PC-3 (cell line): ENCODE measurements at regions not wholly inside any gene's neighbourhood (a gene's known extent, or its start where the extent isn't known, plus 50 kb on each side); places are given as distances from the start of the nearest gene placed in this dataset.

Experiments
- CTCF ChIP-seq: fragments of 300-600 bp; sonication (generic); conservative IDR thresholded peaks from 2 replicates; pipeline ENCODE4 v1.5.1; 2017; ENCODE audit warnings: antibody characterized with exemption, low read depth, mild to moderate bottlenecking, low read length
- EZH2 ChIP-seq: fragments of 300-600 bp; sonication (generic); IDR thresholded peaks from one replicate; pipeline ENCODE4 v1.6.1; 2017; ENCODE audit warnings: antibody characterized with exemption, mild to moderate bottlenecking, low read length; ENCODE audit not compliant: unreplicated experiment
- EZH2phosphoT487 ChIP-seq: fragments of 300-600 bp; sonication (generic); IDR thresholded peaks from 2 replicates; pipeline ENCODE4 v1.6.1; 2018; ENCODE audit warnings: mild to moderate bottlenecking, antibody characterized with exemption, low read length, borderline replicate concordance

DNA sequence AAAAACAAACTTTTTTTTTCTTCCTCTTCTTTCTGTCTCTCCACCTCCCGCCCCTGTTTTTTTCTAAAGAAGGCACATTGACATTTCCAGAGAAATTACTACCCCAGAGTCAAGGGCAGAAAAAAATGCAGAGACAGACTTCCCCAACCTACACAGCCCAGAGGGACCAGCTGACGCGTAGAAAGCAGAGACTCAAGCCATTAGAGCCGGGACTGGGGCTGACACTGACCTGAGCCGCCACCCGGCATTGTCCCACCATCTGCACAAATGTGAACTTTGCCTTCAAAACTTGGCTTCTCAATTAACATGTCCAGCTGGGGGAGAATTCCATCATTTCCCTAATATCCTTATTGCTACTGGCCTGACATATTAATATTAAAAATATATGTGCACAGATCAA is 385.6 kb downstream of the NR2F2 start:
- TF ChIP-seq CTCF = no peak
- no peak for TF ChIP-seq EZH2
- TF ChIP-seq EZH2phosphoT487 = no peak
